G401 (cell line): ENCODE measurements at regions not wholly inside any gene's neighbourhood (a gene's known extent, or its start where the extent isn't known, plus 50 kb on each side); places are given as distances from the start of the nearest gene placed in this dataset.
A peak's percentile ranks its signal among the peaks of the same experiment; 100 is the strongest.

Experiments
- DNase-seq: peaks from one replicate; pipeline ENCODE4 v3.0.0-alpha.2; 2015; ENCODE audit warnings: low spot score
- in situ Hi-C: cut with HindIII; loops from 2 replicates; pipeline ENCODE4 v1.10.0; 2016; ENCODE audit warnings: low sequenced_read_pairs, mixed read lengths

DNA sequence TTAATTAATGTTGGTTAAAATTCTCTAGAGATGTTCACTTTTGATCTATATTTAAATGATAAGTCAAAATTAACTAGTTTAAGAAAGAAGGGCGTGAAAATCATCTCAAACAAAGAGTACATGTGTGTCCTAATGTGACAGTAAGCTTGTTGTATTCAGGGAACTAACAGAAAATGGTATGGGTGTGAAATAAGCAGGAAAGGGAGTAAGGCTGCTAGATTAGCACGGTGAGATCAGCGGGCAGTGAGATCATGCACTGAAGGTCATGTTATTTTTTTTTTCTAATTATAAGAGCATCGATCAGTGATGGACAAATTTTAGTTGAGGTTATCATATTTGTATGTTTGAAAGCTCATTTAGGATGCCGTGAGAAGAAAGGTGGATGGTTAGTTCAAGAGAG, 430.8 kb downstream of the DIPK2A start:
- DNase-seq: no peak
- in situ Hi-C loops: no loop called here

DNA sequence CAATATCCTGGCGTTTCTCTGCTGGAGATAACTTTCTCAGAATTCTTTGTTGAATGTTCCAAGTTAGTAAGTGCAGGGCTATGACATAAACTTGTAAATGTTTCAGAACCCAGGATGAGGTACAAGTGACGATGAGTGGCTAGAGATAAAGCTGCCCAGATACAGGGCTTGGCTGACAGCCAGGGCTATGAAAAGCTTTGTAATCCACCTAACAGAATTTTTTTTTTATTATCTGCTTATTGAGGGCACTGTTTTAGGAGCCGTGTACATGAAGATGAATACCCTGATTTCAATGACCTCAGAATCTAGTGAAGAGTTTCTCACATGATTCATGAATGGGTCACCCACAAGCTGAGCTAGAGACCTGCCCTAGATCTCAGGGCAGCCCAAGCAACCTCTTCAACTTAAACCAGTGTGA, 431.4 kb downstream of the DIPK2A start:
- in situ Hi-C loops: no loop called here
- no peak for DNase-seq

DNA sequence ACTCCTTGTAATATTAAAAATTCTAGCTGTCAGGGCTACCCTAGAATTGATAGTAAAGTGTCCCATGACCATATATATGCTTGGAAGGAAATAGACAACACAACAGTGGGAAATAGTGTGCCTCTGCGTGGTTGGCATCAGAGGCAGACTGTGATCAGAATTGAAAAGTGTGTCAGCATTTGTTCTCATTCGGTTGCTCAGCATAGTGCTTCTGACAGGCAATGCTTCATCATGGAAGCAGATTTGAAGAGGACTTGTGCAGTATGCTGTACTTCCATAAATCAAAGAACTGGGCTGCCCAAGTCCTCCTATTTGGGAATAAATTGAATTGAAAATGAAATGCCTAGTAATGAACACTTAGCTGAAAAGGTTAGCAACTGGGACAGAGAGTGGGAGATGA, 435.7 kb downstream of the DIPK2A start:
- in situ Hi-C loops: no loop called here
- peak; percentile 44 for DNase-seq

DNA sequence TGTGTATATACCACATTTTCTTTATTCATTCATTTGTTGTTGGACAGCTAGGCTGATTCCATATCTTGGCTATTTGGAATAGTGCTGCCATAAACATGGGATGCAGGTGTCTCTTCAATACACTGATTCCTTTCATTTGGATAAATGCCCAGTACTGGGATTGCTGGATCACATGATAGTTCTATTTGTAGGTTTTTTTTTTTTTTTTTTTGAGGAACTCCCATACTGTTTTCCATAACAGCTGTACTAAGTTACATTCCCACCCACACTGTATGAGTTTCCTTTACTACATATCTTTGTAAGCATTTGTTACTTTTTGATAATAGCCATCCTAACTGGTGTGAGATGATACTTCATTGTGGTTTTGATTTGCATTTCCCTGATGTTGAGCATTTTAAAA, 437.7 kb downstream of the DIPK2A start:
- in situ Hi-C loops: no loop called here
- no peak for DNase-seq

DNA sequence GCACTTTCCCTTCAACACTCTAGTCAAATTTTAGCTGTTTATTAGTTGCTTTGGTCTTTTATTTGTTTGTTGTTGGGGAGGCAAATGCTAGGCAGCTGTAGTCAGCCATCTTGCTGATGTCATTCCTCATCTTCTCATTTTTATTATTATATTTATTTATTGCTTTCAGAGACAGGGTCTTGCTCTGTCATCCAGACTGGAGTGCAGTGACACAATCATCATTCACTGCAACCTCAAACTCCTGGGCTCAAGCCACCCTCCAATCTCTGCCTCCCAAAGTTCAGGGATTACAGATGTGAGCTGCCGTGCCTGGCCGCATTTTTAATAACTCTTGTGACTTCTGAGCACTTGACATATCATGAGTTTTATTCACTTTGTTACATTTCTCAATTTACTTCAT, 441.4 kb downstream of the DIPK2A start:
- in situ Hi-C loops: no loop called here

DNA sequence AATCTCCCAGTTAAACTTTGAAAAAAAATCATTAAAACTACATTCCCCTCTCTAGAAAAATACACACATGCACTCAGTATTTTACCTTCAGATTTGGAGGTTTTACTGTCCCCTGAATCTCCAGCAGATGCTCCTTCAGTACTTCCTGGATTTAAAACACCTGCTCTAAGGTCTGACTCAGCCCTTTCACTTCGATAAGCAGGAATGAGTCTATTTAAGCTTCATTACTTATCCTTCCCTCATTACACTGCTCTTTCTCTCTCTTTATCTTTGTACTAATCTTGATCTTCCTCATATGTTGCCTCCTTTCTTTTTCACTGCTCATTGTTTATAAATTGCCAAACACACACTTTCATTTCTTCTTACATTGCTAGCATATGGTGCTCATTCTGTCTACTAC, 443.9 kb downstream of the DIPK2A start:
- in situ Hi-C loops: no loop called here
- DNase-seq: no peak

More for the DNA sequence above, 441.4 kb downstream of the DIPK2A start:
- DNase-seq: no peak

DNA sequence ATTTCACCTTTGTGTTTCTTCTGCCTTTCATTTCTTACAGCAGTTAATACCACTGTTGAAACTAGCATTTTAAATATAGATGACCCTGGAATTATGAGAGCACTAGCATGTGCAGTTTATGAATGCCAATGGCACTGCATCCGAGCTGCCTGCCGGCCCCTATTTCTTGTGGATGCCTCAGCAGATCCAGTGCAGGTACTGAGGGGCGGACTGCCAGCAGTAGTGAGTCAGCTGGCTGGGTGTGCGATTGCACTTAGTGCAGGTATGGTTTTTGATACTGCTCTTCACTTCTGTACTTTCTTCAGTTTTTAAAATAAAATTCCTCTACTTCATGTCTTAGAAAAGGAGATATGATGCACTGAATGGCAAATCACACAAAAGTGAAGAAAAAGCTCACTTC, 453.0 kb downstream of the DIPK2A start:
- in situ Hi-C loops: no loop called here

DNA sequence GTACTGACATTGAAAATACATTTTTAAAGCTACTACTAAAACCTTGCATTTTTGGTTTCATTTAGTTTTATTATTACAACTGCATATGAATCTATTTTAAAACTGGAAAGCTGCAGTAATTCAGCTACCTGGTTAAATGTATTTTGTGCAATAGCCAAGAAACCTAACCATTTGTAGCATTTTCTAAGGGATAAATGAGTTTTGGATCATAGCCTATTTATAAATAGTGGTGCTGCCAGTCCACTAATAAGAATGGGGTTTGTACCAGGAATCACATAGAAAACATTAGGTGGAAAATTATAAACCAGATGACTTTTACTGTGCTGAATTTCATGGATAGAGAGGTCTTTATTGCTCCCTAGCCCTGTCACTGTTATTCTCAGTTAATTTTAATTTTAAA, 454.7 kb downstream of the DIPK2A start:
- peak; percentile 65 for DNase-seq
- in situ Hi-C loops: no loop called here

More for the DNA sequence above, 453.0 kb downstream of the DIPK2A start:
- peak; percentile 83 for DNase-seq

DNA sequence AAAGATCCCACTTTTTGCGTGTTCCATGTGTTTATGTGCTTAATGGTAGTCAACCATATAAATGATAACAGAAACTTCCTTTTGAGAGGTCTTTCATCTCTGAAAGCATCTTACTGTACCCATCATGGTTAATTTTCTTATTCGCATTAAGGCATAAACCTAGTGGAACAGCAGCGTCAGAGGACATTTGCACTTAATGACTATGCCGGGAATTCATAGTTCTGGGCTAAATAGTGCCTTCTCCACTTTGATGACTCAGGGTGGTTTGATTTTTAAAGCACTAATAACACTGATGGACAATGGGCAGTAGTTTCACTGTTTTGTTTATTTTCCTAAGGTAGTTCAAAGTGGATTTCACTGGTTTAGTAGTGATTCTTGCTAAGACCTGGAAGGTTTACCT, 455.3 kb downstream of the DIPK2A start:
- no peak for DNase-seq
- in situ Hi-C loops: no loop called here

DNA sequence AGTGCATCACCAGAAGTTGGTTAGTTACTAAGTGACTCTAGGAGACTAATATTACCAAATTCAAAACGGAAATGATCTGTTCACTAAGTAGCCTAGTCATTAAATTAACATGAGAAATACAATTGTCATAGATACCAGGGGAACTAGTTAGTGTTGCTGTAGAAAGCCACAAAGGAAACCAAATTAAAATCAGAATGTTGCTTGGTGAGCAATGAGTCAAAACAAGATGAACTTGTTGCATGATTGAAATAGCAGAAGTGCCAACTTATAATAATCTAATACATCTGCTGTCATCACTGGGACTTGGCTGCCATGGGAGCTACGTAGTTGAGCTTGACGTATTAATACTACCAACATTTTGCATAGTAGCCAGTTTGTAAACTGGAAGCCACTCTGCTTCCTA, 458.1 kb downstream of the DIPK2A start:
- in situ Hi-C loops: no loop called here
- no peak for DNase-seq

DNA sequence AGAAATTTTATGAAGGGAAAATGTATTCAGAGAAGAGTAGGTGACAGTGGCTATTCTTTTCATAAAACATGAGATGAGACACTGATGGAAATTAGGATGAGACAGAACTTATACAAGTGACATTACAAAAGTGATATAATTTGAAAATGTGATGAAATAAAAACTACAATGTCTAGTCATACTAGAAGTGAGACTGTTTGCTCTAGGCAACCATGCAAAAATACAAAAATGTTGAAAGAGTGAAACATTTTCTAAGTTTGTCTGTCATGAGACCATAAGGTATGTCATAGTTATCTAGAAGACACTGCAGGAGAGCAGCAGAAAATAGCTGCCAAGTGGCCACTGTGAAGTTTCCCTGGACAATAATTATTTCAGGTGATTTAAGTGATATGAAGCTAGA, 459.5 kb downstream of the DIPK2A start:
- no peak for DNase-seq
- in situ Hi-C loops: no loop called here

DNA sequence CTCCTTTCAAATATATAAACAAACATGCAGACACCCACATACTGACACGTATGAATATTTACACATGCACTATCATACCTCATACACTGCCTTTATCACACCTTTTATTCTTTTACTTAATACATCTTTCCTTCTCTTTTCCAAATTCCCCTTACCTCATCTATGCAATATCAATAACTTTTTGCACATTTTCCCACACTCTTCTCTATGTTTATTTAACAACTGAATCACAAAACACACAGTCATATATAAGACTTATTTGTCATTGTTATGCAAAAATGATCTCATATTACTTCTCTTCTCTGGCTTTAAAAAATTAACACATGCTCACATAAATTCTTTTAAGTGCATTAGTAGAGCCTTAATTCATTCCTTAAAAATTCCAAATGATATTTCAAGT, 461.4 kb downstream of the DIPK2A start:
- DNase-seq: no peak
- in situ Hi-C loops: no loop called here

DNA sequence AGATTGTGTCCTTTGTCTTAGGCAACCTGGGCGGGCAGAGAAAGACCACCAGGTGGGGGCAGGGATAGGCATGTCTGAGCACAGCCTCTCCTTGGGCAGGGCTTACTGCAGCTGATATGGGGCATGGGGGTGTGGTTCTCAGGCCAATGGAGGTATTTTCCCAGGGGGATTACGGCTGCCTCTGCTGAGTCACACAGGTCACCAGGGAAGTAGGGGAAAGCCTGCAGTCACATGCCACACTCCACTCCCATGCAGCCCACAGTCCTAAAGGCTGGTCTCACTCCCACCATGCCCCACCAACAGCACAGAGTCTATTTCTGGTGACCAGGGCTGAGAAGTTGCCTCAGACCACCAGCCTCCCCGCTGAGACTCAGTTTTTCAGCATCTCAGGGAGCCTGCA, 466.4 kb downstream of the DIPK2A start:
- in situ Hi-C loops: no loop called here
- DNase-seq: no peak

DNA sequence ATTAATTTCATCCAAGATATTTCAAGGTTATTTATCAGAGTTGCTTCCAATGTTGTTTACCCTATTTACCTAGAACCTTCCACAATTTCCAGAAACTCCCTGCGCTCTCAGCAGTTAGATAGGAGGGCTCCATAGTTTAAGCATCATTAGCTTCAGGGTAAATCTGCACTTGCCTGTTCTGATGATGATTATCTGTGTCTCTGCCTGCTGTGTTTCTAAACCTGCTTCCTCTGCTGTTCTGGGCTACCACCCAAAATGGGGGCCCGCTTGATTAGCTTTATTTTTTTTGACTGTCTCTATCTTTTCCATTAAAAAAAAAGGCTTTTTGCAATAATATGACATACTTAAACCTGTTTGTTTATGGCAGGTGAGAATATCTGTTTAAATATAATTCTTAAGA, 472.4 kb downstream of the DIPK2A start:
- in situ Hi-C loops: no loop called here
- DNase-seq: peak; percentile 96

DNA sequence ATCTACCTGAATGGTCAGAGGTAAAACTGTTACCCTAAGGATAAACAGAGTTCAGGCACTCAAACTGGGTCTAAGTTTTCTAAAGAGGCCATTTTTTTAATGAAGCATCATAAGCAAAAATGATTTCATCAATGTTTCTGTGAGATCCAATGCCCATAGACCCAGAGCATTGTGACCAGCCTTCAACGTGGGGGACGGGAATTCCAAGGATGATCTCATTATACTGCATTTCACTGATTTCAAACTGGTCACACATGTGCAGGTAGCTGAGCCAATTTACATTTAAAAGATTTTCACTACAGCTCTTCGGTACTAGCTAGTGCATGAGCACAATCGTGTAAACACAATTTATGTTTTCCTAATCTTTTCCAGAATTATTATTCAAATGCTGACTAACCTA, 472.9 kb downstream of the DIPK2A start:
- peak; percentile 77 for DNase-seq
- in situ Hi-C loops: no loop called here

DNA sequence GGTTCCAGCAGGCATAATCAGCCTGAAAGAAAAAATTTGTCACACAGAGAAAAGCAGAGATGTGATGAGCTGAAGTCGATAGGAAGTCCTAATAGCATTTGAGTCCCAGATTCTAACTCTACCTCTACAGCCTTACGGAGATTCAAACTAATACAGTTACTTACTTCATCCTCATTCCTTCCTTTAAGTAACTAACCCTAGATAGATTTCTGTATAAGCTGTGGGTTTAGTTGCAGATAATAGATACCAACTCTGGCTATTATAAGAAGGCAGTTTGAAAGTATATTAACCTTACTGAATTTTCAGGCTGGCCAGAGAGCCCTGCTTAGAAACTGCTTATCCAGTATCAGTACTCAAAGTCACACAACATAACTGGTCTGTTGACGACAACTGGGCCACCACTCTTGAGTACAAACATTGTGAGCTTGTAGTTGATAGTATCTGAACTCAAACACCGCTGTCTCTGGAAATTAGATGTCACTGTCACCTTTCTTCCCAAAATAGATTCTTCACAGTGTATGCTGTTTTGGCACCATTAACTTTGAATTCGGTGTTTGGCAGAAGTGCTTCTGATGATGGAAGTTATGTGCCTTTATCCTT, 484.3 kb downstream of the DIPK2A start:
- DNase-seq: no peak
- in situ Hi-C loops: no loop called here

DNA sequence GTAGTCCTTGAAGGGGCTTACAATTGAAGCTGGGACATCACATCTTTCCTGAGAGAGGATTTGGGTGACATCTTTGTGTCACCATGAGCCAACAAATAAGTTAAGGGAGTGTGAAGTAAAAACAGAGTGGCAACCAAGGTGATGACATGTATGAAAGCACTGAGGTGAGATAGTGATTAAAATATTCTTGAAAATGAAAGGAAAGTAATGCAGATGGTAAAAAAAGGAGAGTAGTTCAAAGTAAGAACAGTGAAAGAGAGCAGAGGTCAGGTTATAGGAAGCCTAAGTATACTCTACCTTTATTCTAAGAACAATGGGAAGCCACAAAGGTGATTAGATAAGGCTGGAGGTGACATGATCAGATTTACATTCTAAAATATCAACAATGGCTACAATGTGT, 486.1 kb downstream of the DIPK2A start:
- no peak for DNase-seq
- in situ Hi-C loops: no loop called here

DNA sequence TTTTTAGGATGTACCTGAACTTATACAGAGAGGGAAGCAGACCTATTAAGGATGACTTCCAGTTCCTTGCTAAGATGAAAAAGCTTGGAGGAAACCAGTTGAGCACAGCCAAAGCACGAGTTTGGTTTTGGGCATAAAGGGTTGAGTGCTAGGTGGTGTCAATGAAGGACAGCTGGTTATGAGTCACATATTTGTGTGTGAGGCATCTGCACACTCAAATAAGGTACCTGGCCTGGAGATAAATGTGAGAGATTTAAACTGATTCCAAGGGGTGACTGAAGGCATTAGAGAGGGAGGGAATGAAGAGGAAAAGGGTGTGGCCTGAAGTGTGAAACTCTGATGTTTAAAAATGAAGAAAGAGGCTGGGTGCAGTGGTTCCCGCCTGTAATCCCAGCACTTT, 486.7 kb downstream of the DIPK2A start:
- in situ Hi-C loops: no loop called here

DNA sequence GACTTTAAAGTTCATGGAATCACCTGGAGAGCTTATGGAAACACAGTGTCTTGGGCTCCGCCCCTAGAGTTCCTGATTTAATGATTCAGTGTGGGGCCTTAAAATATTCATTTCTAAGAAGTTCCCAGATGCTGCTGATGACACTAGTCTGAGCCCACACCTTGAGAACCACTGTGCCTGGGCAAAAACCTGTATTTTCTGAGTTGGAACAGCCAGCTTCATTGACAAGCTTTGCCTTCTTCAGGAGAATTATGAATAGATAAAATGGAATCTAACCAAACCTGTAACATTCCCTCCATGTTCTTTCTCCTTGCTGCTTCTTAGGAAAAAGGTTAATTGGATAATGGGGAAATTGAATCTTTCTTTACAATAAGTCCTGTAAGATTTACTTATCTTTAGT, 490.7 kb downstream of the DIPK2A start:
- in situ Hi-C loops: no loop called here
- DNase-seq: no peak

More for the DNA sequence above, 486.7 kb downstream of the DIPK2A start:
- no peak for DNase-seq

DNA sequence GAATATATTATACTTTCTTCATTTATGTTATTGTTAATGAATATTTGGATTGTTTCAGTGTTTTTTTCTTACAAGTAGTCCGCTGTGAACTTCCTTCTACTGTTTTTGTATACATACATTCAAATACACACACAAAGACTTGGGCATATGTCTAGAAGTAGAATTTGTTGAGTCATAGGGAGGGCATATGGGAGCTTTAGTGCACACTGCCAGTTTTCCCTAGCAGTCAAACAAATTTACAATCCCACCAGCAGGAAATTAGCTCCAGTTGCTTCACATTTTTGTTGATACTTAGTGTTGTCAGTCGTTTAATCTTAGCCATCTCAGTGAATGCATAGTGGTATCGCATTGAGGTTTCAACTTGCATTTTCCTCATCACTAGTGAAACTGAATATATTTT, 492.3 kb downstream of the DIPK2A start:
- peak; percentile 65 for DNase-seq
- in situ Hi-C loops: no loop called here

DNA sequence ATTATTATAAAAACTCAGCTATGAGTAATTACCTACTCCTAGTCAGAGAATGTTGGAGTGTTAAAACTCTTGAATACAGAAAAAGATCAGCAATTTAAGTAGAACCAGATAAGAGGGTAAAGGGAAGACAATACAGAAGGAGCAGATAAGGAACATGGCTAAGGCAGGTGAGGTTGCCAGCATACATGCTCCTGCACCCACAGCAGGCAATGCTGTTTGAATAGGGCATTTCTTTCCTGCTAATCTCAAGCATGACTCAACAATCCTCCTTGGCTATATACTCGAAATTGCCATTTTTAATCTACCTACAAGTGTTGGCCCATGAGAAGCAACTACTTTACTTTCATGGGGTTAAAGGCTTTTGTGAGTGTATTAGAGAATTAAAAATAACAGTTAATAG, 494.5 kb downstream of the DIPK2A start:
- no peak for DNase-seq
- in situ Hi-C loops: no loop called here

DNA sequence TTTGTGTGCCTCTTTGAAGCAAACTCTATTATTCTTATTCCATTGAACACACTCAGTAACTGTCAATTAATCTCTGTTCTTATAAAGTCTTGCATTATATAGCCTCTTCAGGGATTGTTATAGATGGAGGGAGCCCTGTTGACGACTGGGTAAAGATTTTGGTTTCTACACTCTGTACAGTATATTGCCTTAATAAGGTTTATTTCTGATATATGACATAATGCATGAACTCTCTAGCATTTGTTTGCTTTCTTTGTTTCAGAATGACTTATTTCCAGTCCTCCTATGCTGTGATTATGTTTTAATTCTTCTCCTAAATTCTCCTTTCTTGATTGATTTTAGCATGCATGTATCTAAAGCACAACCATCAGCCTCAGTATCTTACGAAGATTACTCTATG, 494.9 kb downstream of the DIPK2A start:
- in situ Hi-C loops: no loop called here
- DNase-seq: no peak
